ENCODE measurements at regions not wholly inside any gene's neighbourhood (a gene's known extent, or its start where the extent isn't known, plus 50 kb on each side); places are given as distances from the start of the nearest gene placed in this dataset.

- DNase-seq (ENCODE audit: low read depth): no peak
Measured at GRCh38 chr6:122063761-122064160, 335.7 kb upstream of the HSF2 start.

- DNase-seq (ENCODE audit: low read depth): no peak
Measured at GRCh38 chr6:122066200-122066599, 333.3 kb upstream of the HSF2 start.

- DNase-seq (ENCODE audit: low read depth): no peak
Measured at GRCh38 chr6:122068291-122068769, 331.1 kb upstream of the HSF2 start.

- no peak for DNase-seq (ENCODE audit: low read depth)
Measured at GRCh38 chr6:122069932-122070331, 329.5 kb upstream of the HSF2 start.

GRCh38 chr6:122072014-122072647 is 327.3 kb upstream of the HSF2 start:
- no peak for DNase-seq (ENCODE audit: low read depth)

GRCh38 chr6:122075084-122075838 is 324.2 kb upstream of the HSF2 start:
- DNase-seq (ENCODE audit: low read depth): no peak

GRCh38 chr6:122075917-122076316 is 323.5 kb upstream of the HSF2 start:
- no peak for DNase-seq (ENCODE audit: low read depth)

- DNase-seq (ENCODE audit: low read depth): no peak
Measured at GRCh38 chr6:122077603-122078002, 321.8 kb upstream of the HSF2 start.

- DNase-seq (ENCODE audit: low read depth): no peak
Measured at GRCh38 chr6:122078481-122078880, 321.0 kb upstream of the HSF2 start.

GRCh38 chr6:122079916-122080315 is 319.5 kb upstream of the HSF2 start:
- no peak for DNase-seq (ENCODE audit: low read depth)

GRCh38 chr6:122081921-122082320 is 317.5 kb upstream of the HSF2 start:
- no peak for DNase-seq (ENCODE audit: low read depth)

- DNase-seq (ENCODE audit: low read depth): no peak
Measured at GRCh38 chr6:122082370-122082769, 317.1 kb upstream of the HSF2 start.

GRCh38 chr6:122092366-122092765 is 307.1 kb upstream of the HSF2 start:
- DNase-seq (ENCODE audit: low read depth): no peak

GRCh38 chr6:122098201-122098678 is 301.2 kb upstream of the HSF2 start:
- no peak for DNase-seq (ENCODE audit: low read depth)

GRCh38 chr6:122102026-122102425 is 297.4 kb upstream of the HSF2 start:
- DNase-seq (ENCODE audit: low read depth): no peak

- no peak for DNase-seq (ENCODE audit: low read depth)
Measured at GRCh38 chr6:122107256-122107852, 292.1 kb upstream of the HSF2 start.

GRCh38 chr6:122109075-122109474 is 290.4 kb upstream of the HSF2 start:
- no peak for DNase-seq (ENCODE audit: low read depth)

GRCh38 chr6:122114717-122115116 is 284.7 kb upstream of the HSF2 start:
- no peak for DNase-seq (ENCODE audit: low read depth)

GRCh38 chr6:122116119-122116834 is 283.2 kb upstream of the HSF2 start:
- no peak for DNase-seq (ENCODE audit: low read depth)

- no peak for DNase-seq (ENCODE audit: low read depth)
Measured at GRCh38 chr6:122116835-122117627, 282.4 kb upstream of the HSF2 start.

GRCh38 chr6:122118945-122119506 is 280.4 kb upstream of the HSF2 start:
- DNase-seq (ENCODE audit: low read depth): no peak

All from non-pigmented ciliary epithelial cell (primary cell).